HCT116 (cell line): ENCODE measurements at regions not wholly inside any gene's neighbourhood (a gene's known extent, or its start where the extent isn't known, plus 50 kb on each side); places are given as distances from the start of the nearest gene placed in this dataset.

ENCODE experiments used
- ATAC-seq: fragments of 200-7000 bp; cut with Tn5 transposase; 2 replicates; pipeline ENCODE4 v1.9.1; 2020; ENCODE audit warnings: mild to moderate bottlenecking, moderate library complexity
- BruUV-seq: library from RNA; stranded (reverse); fragments of 400-500 nt; replicated peaks from 2 replicates; lab custom pipeline; 2021; lab: Mats Ljungman, UMichigan
- CTCF ChIA-PET: fragments of 300-600 bp; sonication (Branson Sonifier 250); formaldehyde crosslinking; loops from one replicate; lab custom pipeline; 2021; ENCODE audit warnings: antibody characterized with exemption; lab: Charles Lee
- POLR2A ChIA-PET: fragments of 300-600, 350-600 bp; sonication (Branson Sonifier 250); formaldehyde crosslinking; loops from one replicate; lab custom pipeline; 2021; ENCODE audit warnings: antibody characterized with exemption; lab: Charles Lee
- RAD21 ChIA-PET, 2 experiments: fragments of 300-600 bp; sonication (Branson Sonifier 250); formaldehyde crosslinking; loops; one replicate each; lab custom pipeline; 2023; ENCODE audit warnings: low total read pairs in 2 of 2; ENCODE audit not compliant: uncharacterized antibody in 2 of 2, unreplicated experiment in 2 of 2, low non-redundant PET in 1 of 2; lab: Charles Lee
- DNase-seq: peaks from one replicate; pipeline ENCODE4 v3.0.0-alpha.2; 2010; ENCODE audit warnings: low read depth, low spot score
- H2AFZ ChIP-seq: fragments of 200-600 bp; shearing (Covaris generic), sonication (generic); 2 replicates; pipeline ENCODE4 v1.6.1; 2017; ENCODE audit warnings: low read depth, mixed run types, mixed read lengths, antibody characterized with exemption, low read length; ENCODE audit not compliant: poor library complexity, severe bottlenecking
- H3K27ac ChIP-seq: 2 replicates; pipeline ENCODE4 v1.5.1; 2012; ENCODE audit warnings: low read depth, low read length
- H3K27me3 ChIP-seq: fragments of 200-600 bp; sonication (generic); 2 replicates; pipeline ENCODE4 v1.6.1; 2016; ENCODE audit warnings: mixed run types, low read length, mixed read lengths; ENCODE audit not compliant: insufficient read depth
- H3K36me3 ChIP-seq, 2 experiments: fragments of 200-500 bp in 1 of 2; fragments of 200-600 bp in 1 of 2; sonication (Bioruptor generic) in 1 of 2; sonication (generic) in 1 of 2; 2 replicates each; pipeline versions ENCODE4 v1.5.1 to v1.6.1; 2014 to 2016; ENCODE audit warnings: low read length in 2 of 2, inconsistent platforms in 1 of 2, mixed read lengths in 1 of 2, mixed run types in 1 of 2; ENCODE audit not compliant: insufficient read depth in 2 of 2, control insufficient read depth in 1 of 2
- H3K4me1 ChIP-seq, 2 experiments: fragments of 200-600 bp in 1 of 2; sonication (generic) in 1 of 2; 2 replicates each; pipeline versions ENCODE4 v1.5.1 to v1.6.1; 2012 to 2017; ENCODE audit warnings: low read length in 2 of 2, inconsistent platforms in 1 of 2, mild to moderate bottlenecking in 1 of 2, mixed read lengths in 1 of 2, mixed run types in 1 of 2, moderate library complexity in 1 of 2; ENCODE audit not compliant: insufficient read depth in 2 of 2, control insufficient read depth in 1 of 2
- H3K4me2 ChIP-seq: fragments of 200-600 bp; sonication (generic); 2 replicates; pipeline ENCODE4 v1.6.1; 2017; ENCODE audit warnings: mixed run types, low read length, mixed read lengths
- H3K4me3 ChIP-seq, 2 experiments: fragments of 200-600 bp in 1 of 2; sonication (generic) in 1 of 2; replicated peaks in 1 of 2; 2 replicates each; pipeline ENCODE4 v1.5.1; 2011 to 2016; ENCODE audit warnings: low read length in 2 of 2, control low read depth in 1 of 2, low read depth in 1 of 2, mild to moderate bottlenecking in 1 of 2, mixed read lengths in 1 of 2, mixed run types in 1 of 2
- H3K79me2 ChIP-seq: fragments of 200-600 bp; sonication (generic); 2 replicates; pipeline ENCODE4 v1.6.1; 2017; ENCODE audit warnings: mild to moderate bottlenecking, mixed run types, low read length, moderate library complexity, mixed read lengths; ENCODE audit not compliant: insufficient read depth
- H3K9ac ChIP-seq: fragments of 200-600 bp; sonication (generic); 2 replicates; pipeline ENCODE4 v1.6.1; 2016; ENCODE audit warnings: low read length, mixed read lengths
- H3K9me2 ChIP-seq: fragments of 200-600 bp; sonication (generic), shearing (Covaris generic); 2 replicates; pipeline ENCODE4 v1.6.1; 2017; ENCODE audit warnings: mixed run types, mild to moderate bottlenecking, moderate library complexity; ENCODE audit not compliant: insufficient read depth
- H3K9me3 ChIP-seq, 2 experiments: fragments of 200-500 bp in 1 of 2; fragments of 200-600 bp in 1 of 2; sonication (Bioruptor generic) in 1 of 2; sonication (generic) in 1 of 2; 2 replicates each; pipeline ENCODE4 v1.6.1; 2014 to 2017; ENCODE audit warnings: low read length in 2 of 2, mixed read lengths in 2 of 2, inconsistent platforms in 1 of 2, low read depth in 1 of 2, mild to moderate bottlenecking in 1 of 2, mixed run types in 1 of 2, moderate library complexity in 1 of 2; ENCODE audit not compliant: control insufficient read depth in 1 of 2, insufficient read depth in 1 of 2
- H4K20me1 ChIP-seq: fragments of 200-600 bp; sonication (generic), shearing (Covaris generic); 2 replicates; pipeline ENCODE4 v1.6.1; 2017; ENCODE audit warnings: mixed run types, mild to moderate bottlenecking, moderate library complexity; ENCODE audit not compliant: insufficient read depth
- ATF3 ChIP-seq: IDR thresholded peaks from 2 replicates; pipeline ENCODE4 v1.6.1; 2012
- CBX3 ChIP-seq: IDR thresholded peaks from 2 replicates; pipeline ENCODE4 v1.6.1; 2012; ENCODE audit warnings: low read depth
- CEBPB ChIP-seq: IDR thresholded peaks from 2 replicates; pipeline ENCODE4 v1.6.1; 2012; ENCODE audit warnings: low read depth
- CTCF ChIP-seq, 3 experiments: fragments of 200-600 bp in 1 of 3; sonication (generic) in 1 of 3; IDR thresholded peaks in 2 of 3; conservative IDR thresholded peaks in 1 of 3; 2 replicates each; pipeline ENCODE4 v1.5.1; 2012 to 2017; ENCODE audit warnings: low read depth in 2 of 3, low read length in 2 of 3, antibody characterized with exemption in 1 of 3, borderline replicate concordance in 1 of 3, control low read depth in 1 of 3, mild to moderate bottlenecking in 1 of 3, mixed read lengths in 1 of 3, mixed run types in 1 of 3, moderate library complexity in 1 of 3; ENCODE audit not compliant: insufficient read depth in 1 of 3
- EGR1 ChIP-seq: IDR thresholded peaks from 2 replicates; pipeline ENCODE4 v1.6.1; 2012; ENCODE audit warnings: low read depth
- ELF1 ChIP-seq: IDR thresholded peaks from 2 replicates; pipeline ENCODE4 v1.6.1; 2012; ENCODE audit warnings: low read depth, borderline replicate concordance
- FOSL1 ChIP-seq: IDR thresholded peaks from 2 replicates; pipeline ENCODE4 v1.6.1; 2012; ENCODE audit warnings: low read depth
- JUND ChIP-seq: IDR thresholded peaks from 2 replicates; pipeline ENCODE4 v1.6.1; 2012
- POLR2AphosphoS5 ChIP-seq: IDR thresholded peaks from 2 replicates; pipeline ENCODE4 v1.6.1; 2011; ENCODE audit warnings: mild to moderate bottlenecking, low read depth, low read length, moderate library complexity
- RAD21 ChIP-seq: IDR thresholded peaks from 2 replicates; pipeline ENCODE4 v1.6.1; 2012; ENCODE audit warnings: low read depth, mild to moderate bottlenecking
- REST ChIP-seq: IDR thresholded peaks from 2 replicates; pipeline ENCODE4 v1.6.1; 2012; ENCODE audit warnings: low read depth
- SIN3A ChIP-seq: IDR thresholded peaks from 2 replicates; pipeline ENCODE4 v1.6.1; 2012; ENCODE audit warnings: low read depth
- SP1 ChIP-seq: IDR thresholded peaks from 2 replicates; pipeline ENCODE4 v1.6.1; 2012; ENCODE audit warnings: low read depth
- SRF ChIP-seq: IDR thresholded peaks from 2 replicates; pipeline ENCODE4 v1.6.1; 2012; ENCODE audit warnings: low read depth
- TCF7L2 ChIP-seq: IDR thresholded peaks from 2 replicates; pipeline ENCODE4 v1.7.0; 2011; ENCODE audit warnings: borderline replicate concordance, inconsistent platforms; ENCODE audit not compliant: insufficient read depth, insufficient read length; ENCODE audit errors: extremely low read depth
- YY1 ChIP-seq: IDR thresholded peaks from 2 replicates; pipeline ENCODE4 v1.6.1; 2011; ENCODE audit warnings: low read length, low read depth, moderate library complexity, mild to moderate bottlenecking; ENCODE audit not compliant: insufficient replicate concordance; ENCODE audit errors: extremely low read depth
- ZBTB33 ChIP-seq: IDR thresholded peaks from 2 replicates; pipeline ENCODE4 v1.6.1; 2011; ENCODE audit warnings: mild to moderate bottlenecking, low read length, moderate library complexity; ENCODE audit not compliant: insufficient replicate concordance; ENCODE audit errors: extremely low read depth
- ZFX ChIP-seq: fragments of 450-650 bp; IDR thresholded peaks from 2 replicates; pipeline ENCODE4 v1.6.1; 2017
- ZNF274 ChIP-seq: fragments of 200-500 bp; sonication (Bioruptor generic); IDR thresholded peaks from 2 replicates; pipeline ENCODE4 v1.6.1; 2014; ENCODE audit warnings: mild to moderate bottlenecking, low read depth, low read length, inconsistent platforms
- intact Hi-C: fragments of 100-400 bp; cut with micrococcal nuclease; formaldehyde crosslinking; loops from 2 replicates; pipeline ENCODE4 v1.10.0; 2022

GRCh38 chr13:31878052-31878451 lies 138.7 kb downstream of the RXFP2 start:
- ChIA-PET RAD21 (no interaction called here), CTCF (no interaction called here)

More at GRCh38 chr13:31878052-31878451, 138.7 kb downstream of the RXFP2 start:
- ATAC-seq (no peak), DNase-seq (no peak)
- Histone ChIP-seq H3K27me3 (0 out of 2 replicates have a peak, but pooled peaks cover 7% of the 10 kb centered on the region), H3K36me3 (no peaks in the 10 kb centered on the region), H3K9ac (no peak overlapping the region), H3K79me2 (no peaks in the 10 kb centered on the region), H3K4me2 (no peak overlapping the region), H3K9me2 (no peaks in the 10 kb centered on the region), H3K9me3 (no peaks in the 10 kb centered on the region), H3K4me1 (no peaks in the 10 kb centered on the region), H3K27ac (no peak overlapping the region), H3K4me3 (no peak overlapping the region), H2AFZ (no peak overlapping the region), H4K20me1 (no peaks in the 10 kb centered on the region)
- BruUV-seq, result no TSS peak
- POLR2A ChIA-PET, result no interaction called here
- TF ChIP-seq ZNF274 (no peak), SRF (no peak), JUND (no peak), SP1 (no peak), CTCF (IDR thresholded peaks at IDR 0.05 in 2 of 3, conservative IDR thresholded peaks at IDR 0.05 in 1 of 3; ENCODE audit: borderline replicate concordance in 1 of 3, insufficient read depth in 1 of 3, low read depth in 2 of 3, low read length in 2 of 3) (no peak), ZFX (no peak), CEBPB (no peak), FOSL1 (no peak), YY1 (no peak), ELF1 (no peak), CBX3 (no peak), REST (no peak), ZBTB33 (no peak), POLR2AphosphoS5 (no peak), EGR1 (no peak), TCF7L2 (no peak), SIN3A (no peak), ATF3 (no peak), RAD21 (no peak)
- intact Hi-C loops, result no loop called here
